ENCODE measurements at regions not wholly inside any gene's neighbourhood (a gene's known extent, or its start where the extent isn't known, plus 50 kb on each side); places are given as distances from the start of the nearest gene placed in this dataset.

GRCh38 chr15:29331071-29331470 is 61.4 kb upstream of the NSMCE3 start:
- DNase-seq (ENCODE audit: low spot score) (no peak), FAIRE-seq (no peak)

GRCh38 chr15:29324746-29325145 is 55.1 kb upstream of the NSMCE3 start:
- FAIRE-seq = no peak
- DNase-seq (ENCODE audit: low spot score) = no peak

DNA sequence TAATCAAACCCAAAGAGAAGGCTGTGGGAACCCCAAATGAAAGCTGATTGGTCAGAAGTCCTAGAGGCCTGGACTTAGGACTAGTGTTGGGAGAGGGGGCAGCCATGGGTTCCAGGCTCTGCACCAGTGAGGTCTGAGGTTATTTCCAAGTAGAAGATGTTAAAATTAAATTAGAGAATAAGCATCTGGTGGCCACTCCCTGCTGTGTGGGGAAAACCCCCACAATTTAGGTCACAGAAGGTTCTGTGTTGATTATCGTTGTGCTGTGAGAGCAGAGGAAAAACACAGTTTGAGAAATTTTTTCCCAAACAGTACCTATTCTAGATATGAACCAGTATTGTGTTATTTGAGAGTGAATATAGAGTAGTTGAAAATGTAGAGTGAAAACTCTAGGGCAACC is 53.9 kb upstream of the NSMCE3 start:
- no peak for FAIRE-seq
- DNase-seq (ENCODE audit: low spot score) = no peak

GRCh38 chr15:29322415-29322814 is 52.8 kb upstream of the NSMCE3 start:
- DNase-seq (ENCODE audit: low spot score) (no peak), FAIRE-seq (no peak)

- DNase-seq (ENCODE audit: low spot score) = no peak
- FAIRE-seq = no peak
These were observed 50.8 kb upstream of the NSMCE3 start for GRCh38 chr15:29320420-29320819.

DNA sequence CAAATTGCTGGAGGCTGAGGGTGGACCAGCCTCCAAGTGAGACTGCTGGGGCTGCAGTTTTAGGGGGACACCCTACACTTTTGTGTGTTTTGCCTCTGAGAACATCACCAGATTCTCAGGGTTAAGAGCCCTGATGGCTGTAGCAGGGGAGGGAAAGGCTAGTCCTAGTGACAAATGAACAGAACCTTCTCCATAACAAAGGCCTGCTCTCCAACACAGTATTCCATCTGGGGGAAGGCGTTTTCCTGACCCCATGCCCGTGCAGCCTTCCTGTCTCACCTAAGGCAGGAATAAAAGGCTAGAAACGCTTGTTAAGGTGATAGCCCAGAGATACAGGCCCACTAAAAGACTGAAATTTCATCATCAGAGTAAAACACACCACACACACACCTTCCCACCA is 50.2 kb upstream of the NSMCE3 start:
- FAIRE-seq = no peak
- DNase-seq (ENCODE audit: low spot score) = no peak
